HepG2 (cell line): ENCODE measurements at regions not wholly inside any gene's neighbourhood (a gene's known extent, or its start where the extent isn't known, plus 50 kb on each side); places are given as distances from the start of the nearest gene placed in this dataset.

ENCODE experiments used
- ATAC-seq: fragments of 200-7000 bp; cut with Tn5 transposase; 3 replicates; pipeline ENCODE4 v1.9.1; 2020; ENCODE audit warnings: mild to moderate bottlenecking, moderate library complexity
- BruUV-seq: library from RNA; stranded (reverse); fragments of 400-500 nt; replicated peaks from 2 replicates; lab custom pipeline; 2021; lab: Mats Ljungman, UMichigan
- CTCF ChIA-PET: fragments of 300-600 bp; formaldehyde crosslinking; extraction: SDS; loops from one replicate; lab custom pipeline; 2021; ENCODE audit warnings: low total read pairs, inconsistent platforms, low intra/inter-chr PET ratio; lab: Yijun Ruan, JAX
- POLR2A ChIA-PET: fragments of 350-600 bp; sonication (Branson Sonifier 250); formaldehyde crosslinking; loops from one replicate; lab custom pipeline; 2020; ENCODE audit warnings: antibody characterized with exemption, inconsistent platforms; lab: Yijun Ruan, JAX
- DNase-seq: peaks from one replicate; pipeline ENCODE4 v3.0.0-alpha.2; 2015; ENCODE audit warnings: low spot score
- FAIRE-seq: peaks from 3 replicates; lab custom pipeline; 2011; peaks lifted over from hg19 to GRCh38; lab: Jason Lieb, UNC
- H2AFZ ChIP-seq: one replicate; pipeline ENCODE4 v1.6.1; 2011; ENCODE audit warnings: low read length, inconsistent platforms
- H3K27ac ChIP-seq: fragments of 300-600 bp; 3 replicates; pipeline ENCODE4 v1.8.0; 2011; ENCODE audit warnings: mixed run types, mild to moderate bottlenecking, mixed read lengths, low read length, inconsistent platforms; ENCODE audit not compliant: insufficient read depth; ENCODE audit errors: extremely low read length
- H3K27me3 ChIP-seq, 2 experiments: fragments of 200-600 bp in 1 of 2; 2 replicates in 1 of 2; 3 replicates in 1 of 2; pipeline versions ENCODE4 v1.6.0 to v1.8.0; 2011; ENCODE audit warnings: low read length in 2 of 2, mild to moderate bottlenecking in 2 of 2, moderate library complexity in 2 of 2, inconsistent platforms in 1 of 2; ENCODE audit not compliant: insufficient read depth in 2 of 2, control insufficient read depth in 1 of 2
- H3K36me3 ChIP-seq, 2 experiments: fragments of 200-600 bp in 1 of 2; replicated peaks in 1 of 2; 2 replicates in 1 of 2; 3 replicates in 1 of 2; pipeline versions ENCODE4 v1.5.1 to v1.8.0; 2011; ENCODE audit warnings: low read length in 2 of 2, inconsistent platforms in 1 of 2; ENCODE audit not compliant: insufficient read depth in 2 of 2, control insufficient read depth in 1 of 2
- H3K4me1 ChIP-seq: 2 replicates; pipeline ENCODE4 v1.5.1; 2012; ENCODE audit warnings: low read length, inconsistent platforms; ENCODE audit not compliant: insufficient read depth
- H3K4me2 ChIP-seq: 2 replicates; pipeline ENCODE4 v1.6.0; 2011; ENCODE audit warnings: low read depth, low read length, inconsistent platforms
- H3K4me3 ChIP-seq, 3 experiments: fragments of 200-600 bp in 1 of 3; sonication (generic), shearing (Covaris generic) in 1 of 3; replicated peaks in 1 of 3; 2 replicates each; pipeline ENCODE4 v1.5.1; 2011 to 2016; ENCODE audit warnings: low read length in 3 of 3, inconsistent platforms in 2 of 3, low read depth in 2 of 3, mild to moderate bottlenecking in 2 of 3, control low read depth in 1 of 3, mixed read lengths in 1 of 3; ENCODE audit not compliant: insufficient read depth in 1 of 3
- H3K79me2 ChIP-seq: one replicate; pipeline ENCODE4 v1.6.1; 2011; ENCODE audit warnings: low read length, inconsistent platforms; ENCODE audit not compliant: insufficient read depth
- H3K9ac ChIP-seq: 2 replicates; pipeline ENCODE4 v1.6.0; 2011; ENCODE audit warnings: mild to moderate bottlenecking, low read depth, low read length, inconsistent platforms; ENCODE audit not compliant: insufficient read depth
- H3K9me3 ChIP-seq: 2 replicates; pipeline ENCODE4 v1.5.1; 2012; ENCODE audit warnings: mild to moderate bottlenecking, low read length
- H4K20me1 ChIP-seq: 2 replicates; pipeline ENCODE4 v1.6.0; 2011; ENCODE audit warnings: inconsistent platforms, mild to moderate bottlenecking, low read length, moderate library complexity; ENCODE audit not compliant: insufficient read depth
- ARID5B ChIP-seq: IDR thresholded peaks from 2 replicates; pipeline ENCODE4 v1.4.0; 2020; ENCODE audit warnings: mild to moderate bottlenecking, missing genetic modification reagents
- FOXK1 ChIP-seq: sonication (generic); formaldehyde crosslinking; IDR thresholded peaks from 2 replicates; pipeline ENCODE4 v1.4.0; 2020; ENCODE audit warnings: low read depth, missing genetic modification reagents, borderline replicate concordance
- KAT7 ChIP-seq: IDR thresholded peaks from 2 replicates; pipeline ENCODE4 v1.6.1; 2018; ENCODE audit warnings: borderline replicate concordance, missing compliant biosample characterization
- ZNF121 ChIP-seq: sonication (generic); formaldehyde crosslinking; IDR thresholded peaks from 2 replicates; pipeline ENCODE4 v1.5.0; 2020; ENCODE audit warnings: mild to moderate bottlenecking, missing genetic modification reagents
- ZNF431 ChIP-seq: sonication (generic); formaldehyde crosslinking; IDR thresholded peaks from 2 replicates; pipeline ENCODE4 v1.9.0; 2022; ENCODE audit warnings: missing genetic modification reagents, low read depth, mild to moderate bottlenecking, borderline replicate concordance
- ZNF501 ChIP-seq: sonication (generic); formaldehyde crosslinking; IDR thresholded peaks from 2 replicates; pipeline ENCODE4 v1.5.1; 2020; ENCODE audit warnings: mild to moderate bottlenecking, moderate library complexity, missing genetic modification reagents
- ZNF652 ChIP-seq: IDR thresholded peaks from 2 replicates; pipeline ENCODE4 v1.6.1; 2016; ENCODE audit warnings: low read depth, borderline replicate concordance
- ZNF7 ChIP-seq: IDR thresholded peaks from 2 replicates; pipeline ENCODE4 v1.6.1; 2016; ENCODE audit warnings: missing biosample characterization, missing genetic modification reagents
- ZNF761 ChIP-seq: sonication (generic); formaldehyde crosslinking; conservative IDR thresholded peaks from 2 replicates; pipeline ENCODE4 v1.4.0; 2020; ENCODE audit warnings: mild to moderate bottlenecking, missing genetic modification reagents
- WGBS: methylation state at CpG from one replicate; pipeline ENCODE4 v1.1.6; 2017; ENCODE audit warnings: low lambda C conversion rate; 5-methylcytosine and 5-hydroxymethylcytosine counted together
- in situ Hi-C: cut with HindIII; loops from 2 replicates; pipeline ENCODE4 v1.10.0; 2017; ENCODE audit warnings: low pct_unique_long_range_greater_than_20kb; ENCODE audit not compliant: extremely low pct_ligation_motif_present
- intact Hi-C: fragments of 100-400 bp; cut with micrococcal nuclease; formaldehyde crosslinking; loops from one replicate; pipeline ENCODE4 v1.10.0; 2022; ENCODE audit not compliant: unreplicated experiment

- no peak for FAIRE-seq
- 89% methylated on average over 4 of the region's 4 CpGs for WGBS
- DNase-seq, result no peak
- H3K4me3 ChIP-seq, result no peak overlapping the region
- no peak for TF ChIP-seq KAT7
- TF ChIP-seq ZNF501 (CRISPR knock-in tag), result no peak
- TF ChIP-seq ZNF7, result no peak
- no peak for TF ChIP-seq ZNF652 (CRISPR knock-in tag)
- no peak for TF ChIP-seq ZNF121 (CRISPR knock-in tag)
- no peak for TF ChIP-seq ZNF431 (CRISPR knock-in tag)
- no peak for TF ChIP-seq FOXK1 (CRISPR knock-in tag)
- TF ChIP-seq ZNF761 (CRISPR knock-in tag), result no peak
- TF ChIP-seq ARID5B (CRISPR knock-in tag), result no peak
- H3K4me2 ChIP-seq, result no peak overlapping the region
- intact Hi-C loops, result no loop called here
- no peaks in the 10 kb centered on the region for H3K79me2 ChIP-seq
- H3K27ac ChIP-seq, result no peak overlapping the region
- ChIA-PET POLR2A (no interaction called here), CTCF (no interaction called here)
- no peaks in the 10 kb centered on the region for H4K20me1 ChIP-seq
- no peak overlapping the region for H2AFZ ChIP-seq
- in situ Hi-C loops, result no loop called here
- H3K36me3 ChIP-seq, result no peaks in the 10 kb centered on the region; a peak in 1 of 5 replicates
- H3K9ac ChIP-seq, result no peak overlapping the region
- ATAC-seq, result no peak
- no peaks in the 10 kb centered on the region for H3K9me3 ChIP-seq
- no TSS peak for BruUV-seq
- H3K27me3 ChIP-seq, result no peaks in the 10 kb centered on the region
- H3K4me1 ChIP-seq, result peaks cover 12% of the 10 kb centered on the region; the same call in 1 of the 2 replicates
Observed at GRCh38 chr13:33497146-33497845, 211.7 kb upstream of the STARD13 start.
